BJ (cell line): ENCODE measurements at regions not wholly inside any gene's neighbourhood (a gene's known extent, or its start where the extent isn't known, plus 50 kb on each side); places are given as distances from the start of the nearest gene placed in this dataset.
"Not testable (repeated sequence)": the region's sequence is repeated elsewhere in the genome, so short reads cannot be mapped to it uniquely, and the experiment has no call there.

Experiments used
- CTCF ChIA-PET: fragments of 350-600 bp; formaldehyde crosslinking; extraction: SDS; loops from one replicate; lab custom pipeline; 2021; ENCODE audit warnings: antibody characterized with exemption, inconsistent platforms; lab: Yijun Ruan, JAX
- POLR2A ChIA-PET: fragments of 300-600 bp; sonication (Branson Sonifier 250); formaldehyde crosslinking; extraction: SDS; loops from one replicate; lab custom pipeline; 2021; ENCODE audit warnings: antibody characterized with exemption; lab: Charles Lee
- DNase-seq: peaks from one replicate; pipeline ENCODE4 v3.0.0-alpha.2; 2011; ENCODE audit warnings: low read depth
- H3K27me3 ChIP-seq: 2 replicates; pipeline ENCODE4 v1.6.0; 2011; ENCODE audit warnings: low read length; ENCODE audit not compliant: control insufficient read depth, insufficient read depth
- H3K36me3 ChIP-seq: 2 replicates; pipeline ENCODE4 v1.5.1; 2011; ENCODE audit warnings: low read length; ENCODE audit not compliant: control insufficient read depth, insufficient read depth
- H3K4me3 ChIP-seq: 2 replicates; pipeline ENCODE4 v1.5.1; 2011; ENCODE audit warnings: low read depth, mild to moderate bottlenecking, control low read depth, low read length
- TF ChIP-seq, protein P1 (sequence below): IDR thresholded peaks from 2 replicates; pipeline ENCODE4 v1.5.1; 2011; ENCODE audit warnings: low read depth, mild to moderate bottlenecking, control low read depth, inconsistent platforms, low read length, moderate library complexity; ENCODE audit not compliant: insufficient read depth

- no peak overlapping the region for H3K4me3 ChIP-seq
- TF ChIP-seq, protein P1, sequence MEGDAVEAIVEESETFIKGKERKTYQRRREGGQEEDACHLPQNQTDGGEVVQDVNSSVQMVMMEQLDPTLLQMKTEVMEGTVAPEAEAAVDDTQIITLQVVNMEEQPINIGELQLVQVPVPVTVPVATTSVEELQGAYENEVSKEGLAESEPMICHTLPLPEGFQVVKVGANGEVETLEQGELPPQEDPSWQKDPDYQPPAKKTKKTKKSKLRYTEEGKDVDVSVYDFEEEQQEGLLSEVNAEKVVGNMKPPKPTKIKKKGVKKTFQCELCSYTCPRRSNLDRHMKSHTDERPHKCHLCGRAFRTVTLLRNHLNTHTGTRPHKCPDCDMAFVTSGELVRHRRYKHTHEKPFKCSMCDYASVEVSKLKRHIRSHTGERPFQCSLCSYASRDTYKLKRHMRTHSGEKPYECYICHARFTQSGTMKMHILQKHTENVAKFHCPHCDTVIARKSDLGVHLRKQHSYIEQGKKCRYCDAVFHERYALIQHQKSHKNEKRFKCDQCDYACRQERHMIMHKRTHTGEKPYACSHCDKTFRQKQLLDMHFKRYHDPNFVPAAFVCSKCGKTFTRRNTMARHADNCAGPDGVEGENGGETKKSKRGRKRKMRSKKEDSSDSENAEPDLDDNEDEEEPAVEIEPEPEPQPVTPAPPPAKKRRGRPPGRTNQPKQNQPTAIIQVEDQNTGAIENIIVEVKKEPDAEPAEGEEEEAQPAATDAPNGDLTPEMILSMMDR, result no peak
- POLR2A ChIA-PET, result no interaction called here
- no peaks in the 10 kb centered on the region for H3K27me3 ChIP-seq
- DNase-seq, result no peak
- H3K36me3 ChIP-seq, result peaks cover 2% of the 10 kb centered on the region; the same call in 1 of the 2 replicates
- CTCF ChIA-PET, result interaction anchor here (1.0 kb wide), 1 partner anchor 25 kb away, joined by 4 read pairs; no protein-coding TSS in a partner anchor
Measured at GRCh38 chr6:144510859-144511258, 225.7 kb downstream of the UTRN start.

DNA sequence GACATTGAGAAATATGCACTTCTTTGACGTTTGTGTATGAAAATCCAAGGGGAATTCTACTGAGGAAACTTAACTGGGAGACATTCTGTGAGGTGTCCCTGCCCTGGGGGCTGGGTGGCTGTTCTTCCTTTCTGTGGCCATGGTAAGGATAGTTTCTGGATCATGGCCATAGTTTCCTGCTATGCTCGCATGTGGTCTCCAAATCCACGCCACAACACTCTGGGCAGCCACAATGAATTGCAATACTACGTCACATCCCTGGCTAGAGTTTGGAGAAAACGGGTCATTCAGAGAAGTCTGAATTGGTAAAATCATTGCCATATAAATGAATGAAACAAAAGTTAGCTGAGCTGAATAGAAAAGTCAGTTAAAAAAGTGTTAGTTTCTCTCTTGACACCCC lies 230.6 kb downstream of the UTRN start:
- Histone ChIP-seq H3K4me3 (no peak overlapping the region), H3K27me3 (no peaks in the 10 kb centered on the region), H3K36me3 (no peaks in the 10 kb centered on the region; the same call in 1 of the 2 replicates)
- ChIA-PET POLR2A (no interaction called here), CTCF (no interaction called here)
- TF ChIP-seq, protein P1, result no peak
- DNase-seq, result no peak

DNA sequence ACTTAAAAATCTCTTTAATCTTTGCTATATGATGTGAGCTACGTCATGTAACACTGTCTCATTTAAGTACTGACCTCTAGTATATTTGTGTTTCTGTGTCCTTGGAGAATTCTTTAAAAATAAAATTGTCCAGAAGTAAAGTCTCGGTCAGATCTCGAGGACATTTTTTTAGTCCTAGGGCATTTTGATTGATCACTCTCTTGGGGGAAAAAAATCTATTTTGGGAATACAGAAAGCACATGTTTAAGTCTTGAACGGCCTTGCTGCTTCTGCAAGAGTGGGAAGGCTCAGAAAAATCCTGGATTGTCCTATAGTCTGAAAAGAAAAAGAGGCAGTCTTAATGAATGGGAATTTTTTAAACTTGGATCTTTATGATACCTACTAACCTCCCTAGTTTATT lies 234.3 kb downstream of the UTRN start:
- DNase-seq, result no peak
- H3K27me3 ChIP-seq, result no peaks in the 10 kb centered on the region
- POLR2A ChIA-PET, result no interaction called here
- H3K4me3 ChIP-seq, result no peak overlapping the region
- no peaks in the 10 kb centered on the region; the same call in 1 of the 2 replicates for H3K36me3 ChIP-seq
- TF ChIP-seq, protein P1, result no peak
- CTCF ChIA-PET, result no interaction called here

DNA sequence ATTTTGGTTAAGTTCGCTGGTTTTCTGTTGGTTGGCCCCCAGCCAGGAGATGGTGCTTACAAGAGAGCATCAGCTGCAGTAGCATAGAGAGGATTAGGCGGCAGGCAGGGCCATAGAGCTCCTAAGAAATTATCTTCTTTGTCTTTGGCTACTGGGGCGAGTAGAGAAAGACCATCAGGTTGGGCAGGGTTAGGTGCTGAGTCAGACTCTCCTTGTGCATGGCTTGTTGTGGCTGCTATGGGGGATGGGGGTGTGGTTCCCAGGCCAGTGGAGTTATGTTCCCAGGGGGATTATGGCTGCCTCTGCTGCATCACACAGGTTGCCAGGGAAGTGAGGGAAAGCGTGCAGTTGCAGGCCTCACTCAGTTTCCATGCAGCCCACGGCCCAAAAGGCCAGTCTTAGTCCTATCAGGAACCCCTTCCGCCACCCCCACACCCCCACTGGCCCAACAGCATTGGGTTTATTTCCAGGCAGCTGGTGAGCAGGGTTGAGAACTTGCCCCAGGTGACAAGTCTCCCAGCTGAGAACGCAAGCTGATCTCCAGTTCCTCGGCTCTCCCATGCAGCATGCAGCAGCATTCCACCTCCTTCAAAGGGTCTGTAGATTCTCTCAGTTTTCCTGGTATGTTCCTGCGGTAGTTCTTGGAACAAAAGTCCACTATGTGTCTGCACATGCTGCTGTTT lies 243.7 kb downstream of the UTRN start:
- no peaks in the 10 kb centered on the region for H3K27me3 ChIP-seq

DNA sequence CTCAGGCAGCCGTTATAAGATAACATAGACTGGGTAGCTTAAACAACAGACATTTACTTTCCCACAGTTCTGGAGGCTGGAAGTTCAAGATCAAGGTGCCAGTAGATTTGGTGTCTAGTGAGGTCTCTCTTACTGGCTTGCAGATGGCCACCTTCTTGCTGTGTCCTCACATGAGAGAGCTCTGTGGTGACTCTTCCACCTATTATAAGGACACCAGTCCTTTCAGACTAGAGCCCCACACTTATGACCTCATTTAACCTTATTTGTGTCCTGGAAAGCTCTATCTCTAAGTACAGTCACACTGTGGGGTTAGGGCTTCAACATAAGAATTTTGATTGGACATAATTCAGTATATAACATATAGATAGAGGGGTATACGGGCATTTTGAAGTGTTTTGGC lies 245.0 kb downstream of the UTRN start:
- DNase-seq, result no peak
- Histone ChIP-seq H3K36me3 (peaks cover 6% of the 10 kb centered on the region), H3K4me3 (no peak overlapping the region), H3K27me3 (no peaks in the 10 kb centered on the region)
- ChIA-PET CTCF (no interaction called here), POLR2A (no interaction called here)
- TF ChIP-seq, protein P1, result no peak

More for the DNA sequence above, 243.7 kb downstream of the UTRN start:
- TF ChIP-seq, protein P1, result no peak
- POLR2A ChIA-PET, result no interaction called here
- Histone ChIP-seq H3K36me3 (peaks cover 6% of the 10 kb centered on the region), H3K4me3 (no peak overlapping the region)
- CTCF ChIA-PET, result interaction anchor here (0.9 to 1.1 kb wide), 2 partner anchors 10 to 514 kb away, joined by 3 read pairs; no protein-coding TSS in a partner anchor
- no peak for DNase-seq

- H3K4me3 ChIP-seq, H3K36me3 ChIP-seq, H3K27me3 ChIP-seq, CTCF ChIA-PET, DNase-seq, POLR2A ChIA-PET: not testable (repeated sequence)
Measured at GRCh38 chr6:144532238-144532637, 247.1 kb downstream of the UTRN start.
